ENCODE measurements at regions not wholly inside any gene's neighbourhood (a gene's known extent, or its start where the extent isn't known, plus 50 kb on each side); places are given as distances from the start of the nearest gene placed in this dataset.

GRCh38 chr3:191068946-191069813, 129.9 kb upstream of the OSTN start:
- Histone ChIP-seq H3K4me3 (no peak overlapping the region), H3K4me2 (no peak overlapping the region), H3K27ac (ENCODE audit: low read depth) (no peak overlapping the region), H3K79me2 (replicated peaks; ENCODE audit: insufficient read depth) (no peaks in the 10 kb centered on the region), H3F3A (replicated peaks; ENCODE audit: low read depth) (no peaks in the 10 kb centered on the region), H3K4me1 (ENCODE audit: insufficient read depth) (0 out of 2 replicates have a peak, but pooled peaks cover 3% of the 10 kb centered on the region), H3K36me3 (ENCODE audit: insufficient read depth) (no peaks in the 10 kb centered on the region), H2AFZ (no peak overlapping the region), H3K9me2 (ENCODE audit: insufficient read depth) (no peaks in the 10 kb centered on the region), H4K20me1 (replicated peaks; ENCODE audit: insufficient read depth) (no peaks in the 10 kb centered on the region), H3K27me3 (ENCODE audit: insufficient read depth) (no peaks in the 10 kb centered on the region)
- no peak overlapping the region for H3K4me3 Mint-ChIP-seq
- ATAC-seq (no peak), DNase-seq (ENCODE audit: low spot score) (no peak)
- no peak overlapping the region for H3K27ac Mint-ChIP-seq
- no peaks in the 10 kb centered on the region for H3K36me3 Mint-ChIP-seq (ENCODE audit: low read depth)
- no peaks in the 10 kb centered on the region for H3K27me3 Mint-ChIP-seq (ENCODE audit: insufficient read depth, low read depth, poor library complexity)
- H3K9me3 Mint-ChIP-seq = no peaks in the 10 kb centered on the region
- TF ChIP-seq ZNF331 (CRISPR knock-in tag; IDR thresholded peaks at IDR 0.05; ENCODE audit: low read depth) (no peak), EZH2phosphoT487 (IDR thresholded peaks at IDR 0.05; ENCODE audit: unreplicated experiment) (no peak), ZNF114 (CRISPR knock-in tag; IDR thresholded peaks at IDR 0.05) (no peak), JUNB (IDR thresholded peaks at IDR 0.05; ENCODE audit: unreplicated experiment) (no peak), NANOG (IDR thresholded peaks at IDR 0.05; ENCODE audit: borderline replicate concordance) (no peak), STAT1 (IDR thresholded peaks at IDR 0.05; ENCODE audit: unreplicated experiment) (no peak), POLR2AphosphoS5 (IDR thresholded peaks at IDR 0.05; ENCODE audit: low read depth) (no peak), CREB1 (CRISPR knock-in tag; IDR thresholded peaks at IDR 0.05; ENCODE audit: low read depth) (no peak), EZH2 (IDR thresholded peaks at IDR 0.05; ENCODE audit: low read depth, unreplicated experiment) (no peak)
- TF ChIP-seq, protein P1, sequence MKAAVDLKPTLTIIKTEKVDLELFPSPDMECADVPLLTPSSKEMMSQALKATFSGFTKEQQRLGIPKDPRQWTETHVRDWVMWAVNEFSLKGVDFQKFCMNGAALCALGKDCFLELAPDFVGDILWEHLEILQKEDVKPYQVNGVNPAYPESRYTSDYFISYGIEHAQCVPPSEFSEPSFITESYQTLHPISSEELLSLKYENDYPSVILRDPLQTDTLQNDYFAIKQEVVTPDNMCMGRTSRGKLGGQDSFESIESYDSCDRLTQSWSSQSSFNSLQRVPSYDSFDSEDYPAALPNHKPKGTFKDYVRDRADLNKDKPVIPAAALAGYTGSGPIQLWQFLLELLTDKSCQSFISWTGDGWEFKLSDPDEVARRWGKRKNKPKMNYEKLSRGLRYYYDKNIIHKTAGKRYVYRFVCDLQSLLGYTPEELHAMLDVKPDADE (IDR thresholded peaks at IDR 0.05) = no peak
- TF ChIP-seq, protein P2, sequence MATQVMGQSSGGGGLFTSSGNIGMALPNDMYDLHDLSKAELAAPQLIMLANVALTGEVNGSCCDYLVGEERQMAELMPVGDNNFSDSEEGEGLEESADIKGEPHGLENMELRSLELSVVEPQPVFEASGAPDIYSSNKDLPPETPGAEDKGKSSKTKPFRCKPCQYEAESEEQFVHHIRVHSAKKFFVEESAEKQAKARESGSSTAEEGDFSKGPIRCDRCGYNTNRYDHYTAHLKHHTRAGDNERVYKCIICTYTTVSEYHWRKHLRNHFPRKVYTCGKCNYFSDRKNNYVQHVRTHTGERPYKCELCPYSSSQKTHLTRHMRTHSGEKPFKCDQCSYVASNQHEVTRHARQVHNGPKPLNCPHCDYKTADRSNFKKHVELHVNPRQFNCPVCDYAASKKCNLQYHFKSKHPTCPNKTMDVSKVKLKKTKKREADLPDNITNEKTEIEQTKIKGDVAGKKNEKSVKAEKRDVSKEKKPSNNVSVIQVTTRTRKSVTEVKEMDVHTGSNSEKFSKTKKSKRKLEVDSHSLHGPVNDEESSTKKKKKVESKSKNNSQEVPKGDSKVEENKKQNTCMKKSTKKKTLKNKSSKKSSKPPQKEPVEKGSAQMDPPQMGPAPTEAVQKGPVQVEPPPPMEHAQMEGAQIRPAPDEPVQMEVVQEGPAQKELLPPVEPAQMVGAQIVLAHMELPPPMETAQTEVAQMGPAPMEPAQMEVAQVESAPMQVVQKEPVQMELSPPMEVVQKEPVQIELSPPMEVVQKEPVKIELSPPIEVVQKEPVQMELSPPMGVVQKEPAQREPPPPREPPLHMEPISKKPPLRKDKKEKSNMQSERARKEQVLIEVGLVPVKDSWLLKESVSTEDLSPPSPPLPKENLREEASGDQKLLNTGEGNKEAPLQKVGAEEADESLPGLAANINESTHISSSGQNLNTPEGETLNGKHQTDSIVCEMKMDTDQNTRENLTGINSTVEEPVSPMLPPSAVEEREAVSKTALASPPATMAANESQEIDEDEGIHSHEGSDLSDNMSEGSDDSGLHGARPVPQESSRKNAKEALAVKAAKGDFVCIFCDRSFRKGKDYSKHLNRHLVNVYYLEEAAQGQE (IDR thresholded peaks at IDR 0.05; ENCODE audit: unreplicated experiment) = no peak
- TF ChIP-seq, protein P3, sequence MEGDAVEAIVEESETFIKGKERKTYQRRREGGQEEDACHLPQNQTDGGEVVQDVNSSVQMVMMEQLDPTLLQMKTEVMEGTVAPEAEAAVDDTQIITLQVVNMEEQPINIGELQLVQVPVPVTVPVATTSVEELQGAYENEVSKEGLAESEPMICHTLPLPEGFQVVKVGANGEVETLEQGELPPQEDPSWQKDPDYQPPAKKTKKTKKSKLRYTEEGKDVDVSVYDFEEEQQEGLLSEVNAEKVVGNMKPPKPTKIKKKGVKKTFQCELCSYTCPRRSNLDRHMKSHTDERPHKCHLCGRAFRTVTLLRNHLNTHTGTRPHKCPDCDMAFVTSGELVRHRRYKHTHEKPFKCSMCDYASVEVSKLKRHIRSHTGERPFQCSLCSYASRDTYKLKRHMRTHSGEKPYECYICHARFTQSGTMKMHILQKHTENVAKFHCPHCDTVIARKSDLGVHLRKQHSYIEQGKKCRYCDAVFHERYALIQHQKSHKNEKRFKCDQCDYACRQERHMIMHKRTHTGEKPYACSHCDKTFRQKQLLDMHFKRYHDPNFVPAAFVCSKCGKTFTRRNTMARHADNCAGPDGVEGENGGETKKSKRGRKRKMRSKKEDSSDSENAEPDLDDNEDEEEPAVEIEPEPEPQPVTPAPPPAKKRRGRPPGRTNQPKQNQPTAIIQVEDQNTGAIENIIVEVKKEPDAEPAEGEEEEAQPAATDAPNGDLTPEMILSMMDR (conservative IDR thresholded peaks at IDR 0.05; ENCODE audit: low read depth in 2 of 2) = no peak
- TF ChIP-seq, protein P4, sequence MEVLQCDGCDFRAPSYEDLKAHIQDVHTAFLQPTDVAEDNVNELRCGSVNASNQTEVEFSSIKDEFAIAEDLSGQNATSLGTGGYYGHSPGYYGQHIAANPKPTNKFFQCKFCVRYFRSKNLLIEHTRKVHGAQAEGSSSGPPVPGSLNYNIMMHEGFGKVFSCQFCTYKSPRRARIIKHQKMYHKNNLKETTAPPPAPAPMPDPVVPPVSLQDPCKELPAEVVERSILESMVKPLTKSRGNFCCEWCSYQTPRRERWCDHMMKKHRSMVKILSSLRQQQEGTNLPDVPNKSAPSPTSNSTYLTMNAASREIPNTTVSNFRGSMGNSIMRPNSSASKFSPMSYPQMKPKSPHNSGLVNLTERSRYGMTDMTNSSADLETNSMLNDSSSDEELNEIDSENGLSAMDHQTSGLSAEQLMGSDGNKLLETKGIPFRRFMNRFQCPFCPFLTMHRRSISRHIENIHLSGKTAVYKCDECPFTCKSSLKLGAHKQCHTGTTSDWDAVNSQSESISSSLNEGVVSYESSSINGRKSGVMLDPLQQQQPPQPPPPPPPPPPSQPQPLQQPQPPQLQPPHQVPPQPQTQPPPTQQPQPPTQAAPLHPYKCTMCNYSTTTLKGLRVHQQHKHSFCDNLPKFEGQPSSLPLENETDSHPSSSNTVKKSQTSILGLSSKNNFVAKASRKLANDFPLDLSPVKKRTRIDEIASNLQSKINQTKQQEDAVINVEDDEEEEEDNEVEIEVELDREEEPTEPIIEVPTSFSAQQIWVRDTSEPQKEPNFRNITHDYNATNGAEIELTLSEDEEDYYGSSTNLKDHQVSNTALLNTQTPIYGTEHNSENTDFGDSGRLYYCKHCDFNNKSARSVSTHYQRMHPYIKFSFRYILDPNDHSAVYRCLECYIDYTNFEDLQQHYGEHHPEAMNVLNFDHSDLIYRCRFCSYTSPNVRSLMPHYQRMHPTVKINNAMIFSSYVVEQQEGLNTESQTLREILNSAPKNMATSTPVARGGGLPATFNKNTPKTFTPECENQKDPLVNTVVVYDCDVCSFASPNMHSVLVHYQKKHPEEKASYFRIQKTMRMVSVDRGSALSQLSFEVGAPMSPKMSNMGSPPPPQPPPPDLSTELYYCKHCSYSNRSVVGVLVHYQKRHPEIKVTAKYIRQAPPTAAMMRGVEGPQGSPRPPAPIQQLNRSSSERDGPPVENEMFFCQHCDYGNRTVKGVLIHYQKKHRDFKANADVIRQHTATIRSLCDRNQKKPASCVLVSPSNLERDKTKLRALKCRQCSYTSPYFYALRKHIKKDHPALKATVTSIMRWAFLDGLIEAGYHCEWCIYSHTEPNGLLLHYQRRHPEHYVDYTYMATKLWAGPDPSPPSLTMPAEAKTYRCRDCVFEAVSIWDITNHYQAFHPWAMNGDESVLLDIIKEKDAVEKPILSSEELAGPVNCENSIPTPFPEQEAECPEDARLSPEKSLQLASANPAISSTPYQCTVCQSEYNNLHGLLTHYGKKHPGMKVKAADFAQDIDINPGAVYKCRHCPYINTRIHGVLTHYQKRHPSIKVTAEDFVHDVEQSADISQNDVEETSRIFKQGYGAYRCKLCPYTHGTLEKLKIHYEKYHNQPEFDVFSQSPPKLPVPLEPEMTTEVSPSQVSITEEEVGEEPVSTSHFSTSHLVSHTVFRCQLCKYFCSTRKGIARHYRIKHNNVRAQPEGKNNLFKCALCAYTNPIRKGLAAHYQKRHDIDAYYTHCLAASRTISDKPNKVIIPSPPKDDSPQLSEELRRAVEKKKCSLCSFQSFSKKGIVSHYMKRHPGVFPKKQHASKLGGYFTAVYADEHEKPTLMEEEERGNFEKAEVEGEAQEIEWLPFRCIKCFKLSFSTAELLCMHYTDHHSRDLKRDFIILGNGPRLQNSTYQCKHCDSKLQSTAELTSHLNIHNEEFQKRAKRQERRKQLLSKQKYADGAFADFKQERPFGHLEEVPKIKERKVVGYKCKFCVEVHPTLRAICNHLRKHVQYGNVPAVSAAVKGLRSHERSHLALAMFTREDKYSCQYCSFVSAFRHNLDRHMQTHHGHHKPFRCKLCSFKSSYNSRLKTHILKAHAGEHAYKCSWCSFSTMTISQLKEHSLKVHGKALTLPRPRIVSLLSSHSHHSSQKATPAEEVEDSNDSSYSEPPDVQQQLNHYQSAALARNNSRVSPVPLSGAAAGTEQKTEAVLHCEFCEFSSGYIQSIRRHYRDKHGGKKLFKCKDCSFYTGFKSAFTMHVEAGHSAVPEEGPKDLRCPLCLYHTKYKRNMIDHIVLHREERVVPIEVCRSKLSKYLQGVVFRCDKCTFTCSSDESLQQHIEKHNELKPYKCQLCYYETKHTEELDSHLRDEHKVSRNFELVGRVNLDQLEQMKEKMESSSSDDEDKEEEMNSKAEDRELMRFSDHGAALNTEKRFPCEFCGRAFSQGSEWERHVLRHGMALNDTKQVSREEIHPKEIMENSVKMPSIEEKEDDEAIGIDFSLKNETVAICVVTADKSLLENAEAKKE (CRISPR knock-in tag; IDR thresholded peaks at IDR 0.05) = no peak
- no peaks in the 10 kb centered on the region; the same call in 1 of the 3 replicates for H3K4me1 Mint-ChIP-seq

Data from GM23338 (cell line).